ENCODE measurements at regions not wholly inside any gene's neighbourhood (a gene's known extent, or its start where the extent isn't known, plus 50 kb on each side); places are given as distances from the start of the nearest gene placed in this dataset.

DNA sequence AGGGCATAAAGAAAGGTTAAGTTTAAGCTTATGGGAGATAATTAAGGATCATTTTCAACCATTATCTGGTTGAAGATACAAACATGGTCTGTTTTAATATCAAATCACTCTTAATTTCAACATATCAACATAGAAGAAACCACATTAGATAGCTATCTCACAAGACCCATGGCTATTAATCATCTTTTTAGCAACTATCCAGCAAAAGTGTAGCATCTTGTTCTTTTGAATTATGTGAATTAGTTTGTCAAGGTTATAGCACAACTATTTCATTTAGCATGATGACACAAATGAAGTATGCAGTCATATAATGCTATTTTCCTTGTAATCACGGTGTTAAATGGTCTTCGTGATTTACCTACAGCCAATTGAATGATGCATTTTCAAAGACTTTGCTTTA, 58.9 kb upstream of the PPP1R9A start:
- peaks cover 23 to 43% (median 36%) of the 10 kb centered on the region in 3 experiments for H3K36me3 Mint-ChIP-seq (ENCODE audit: insufficient read depth in 1 of 3, low read depth in 3 of 3)
- peaks cover 18% of the 10 kb centered on the region for H3K9me3 ChIP-seq (ENCODE audit: control insufficient read depth, low read depth, low read length)
- no peak overlapping the region for H3K4me2 ChIP-seq (ENCODE audit: insufficient read depth, insufficient read length, low read length)
- H3K56ac ChIP-seq (ENCODE audit: insufficient read length, low read depth, low read length), result no peak overlapping the region
- no peak overlapping the region for H3K27ac Mint-ChIP-seq
- H2BK120ac ChIP-seq (ENCODE audit: low read depth, low read length, poor library complexity, severe bottlenecking), result no peak overlapping the region
- peaks cover 40 to 42% of the 10 kb centered on the region in 2 experiments for H3K9me3 Mint-ChIP-seq
- no peaks in the 10 kb centered on the region for H3K27me3 ChIP-seq (ENCODE audit: insufficient read depth, low read length)
- H4K8ac ChIP-seq (replicated peaks; ENCODE audit: insufficient read length, low read depth, low read length), result no peak overlapping the region
- peaks cover 3% of the 10 kb centered on the region for H3K27me3 Mint-ChIP-seq (ENCODE audit: low read depth)
- H3K9ac ChIP-seq (ENCODE audit: extremely low read depth, insufficient read length, low read length), result no peak overlapping the region
- no peaks in the 10 kb centered on the region for H3K79me1 ChIP-seq (ENCODE audit: insufficient read depth, low read depth, low read length, poor library complexity, severe bottlenecking)
- H3K4me1 ChIP-seq (ENCODE audit: insufficient read depth, low read length), result no peaks in the 10 kb centered on the region; the same call in 1 of the 2 replicates
- no peaks in the 10 kb centered on the region for H3K79me2 ChIP-seq (ENCODE audit: insufficient read depth, low read length)
- no peaks in the 10 kb centered on the region for H3K4me1 Mint-ChIP-seq
- no peak overlapping the region for H2BK5ac ChIP-seq (ENCODE audit: insufficient read length, low read length)
- H3K4ac ChIP-seq (ENCODE audit: low read depth, low read length), result no peak overlapping the region
- H3K23me2 ChIP-seq (ENCODE audit: insufficient read length, low read depth, low read length, poor library complexity, severe bottlenecking), result no peaks in the 10 kb centered on the region
- H2AK5ac ChIP-seq (ENCODE audit: insufficient read length, low read length), result no peak overlapping the region
- no peak overlapping the region for H2BK20ac ChIP-seq (ENCODE audit: low read depth, low read length, poor library complexity, severe bottlenecking)
- H3K14ac ChIP-seq (ENCODE audit: insufficient read depth, low read length), result no peak overlapping the region
- H4K5ac ChIP-seq (ENCODE audit: insufficient read length, low read depth, low read length), result no peak overlapping the region
- WGBS (ENCODE audit: extremely low coverage, insufficient read length, low lambda C conversion rate), result no CpG with 5 or more reads among the region's 2 CpGs
- no peak overlapping the region for H3K27ac ChIP-seq (ENCODE audit: insufficient read length, low read depth, low read length)
- H4K91ac ChIP-seq (ENCODE audit: insufficient read length, low read depth, low read length), result no peak overlapping the region
- no peak overlapping the region for H2BK12ac ChIP-seq (ENCODE audit: insufficient read length, low read depth, low read length)
- DNase-seq, result no peak
- H3K4me3 Mint-ChIP-seq, result no peak overlapping the region
- H2BK15ac ChIP-seq (ENCODE audit: low read depth, low read length), result no peak overlapping the region
- no peak overlapping the region for H3T11ph ChIP-seq (ENCODE audit: low read length)
- TF ChIP-seq, protein P1, sequence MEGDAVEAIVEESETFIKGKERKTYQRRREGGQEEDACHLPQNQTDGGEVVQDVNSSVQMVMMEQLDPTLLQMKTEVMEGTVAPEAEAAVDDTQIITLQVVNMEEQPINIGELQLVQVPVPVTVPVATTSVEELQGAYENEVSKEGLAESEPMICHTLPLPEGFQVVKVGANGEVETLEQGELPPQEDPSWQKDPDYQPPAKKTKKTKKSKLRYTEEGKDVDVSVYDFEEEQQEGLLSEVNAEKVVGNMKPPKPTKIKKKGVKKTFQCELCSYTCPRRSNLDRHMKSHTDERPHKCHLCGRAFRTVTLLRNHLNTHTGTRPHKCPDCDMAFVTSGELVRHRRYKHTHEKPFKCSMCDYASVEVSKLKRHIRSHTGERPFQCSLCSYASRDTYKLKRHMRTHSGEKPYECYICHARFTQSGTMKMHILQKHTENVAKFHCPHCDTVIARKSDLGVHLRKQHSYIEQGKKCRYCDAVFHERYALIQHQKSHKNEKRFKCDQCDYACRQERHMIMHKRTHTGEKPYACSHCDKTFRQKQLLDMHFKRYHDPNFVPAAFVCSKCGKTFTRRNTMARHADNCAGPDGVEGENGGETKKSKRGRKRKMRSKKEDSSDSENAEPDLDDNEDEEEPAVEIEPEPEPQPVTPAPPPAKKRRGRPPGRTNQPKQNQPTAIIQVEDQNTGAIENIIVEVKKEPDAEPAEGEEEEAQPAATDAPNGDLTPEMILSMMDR (conservative IDR thresholded peaks at IDR 0.05), result no peak
- no peak overlapping the region for H3K23ac ChIP-seq (ENCODE audit: insufficient read length, low read depth, low read length)
- no peak overlapping the region for H3K18ac ChIP-seq (ENCODE audit: insufficient read length, low read depth, low read length)
- no peak overlapping the region for H2AFZ ChIP-seq (ENCODE audit: low read length)
- H4K20me1 ChIP-seq (ENCODE audit: control insufficient read depth, insufficient read depth, insufficient read length), result no peaks in the 10 kb centered on the region
